Ishikawa (cell line): ENCODE measurements at regions not wholly inside any gene's neighbourhood (a gene's known extent, or its start where the extent isn't known, plus 50 kb on each side); places are given as distances from the start of the nearest gene placed in this dataset.

ENCODE experiments used
- CEBPB ChIP-seq: IDR thresholded peaks from 2 replicates; pipeline ENCODE4 v1.6.1; 2012
- CREB1 ChIP-seq: IDR thresholded peaks from 2 replicates; pipeline ENCODE4 v1.6.1; 2012; ENCODE audit warnings: low read depth
- EGR1 ChIP-seq: IDR thresholded peaks from 2 replicates; pipeline ENCODE4 v1.6.1; 2012
- EP300 ChIP-seq: IDR thresholded peaks from 2 replicates; pipeline ENCODE4 v1.6.1; 2012; ENCODE audit warnings: borderline replicate concordance
- FOXM1 ChIP-seq: IDR thresholded peaks from 2 replicates; pipeline ENCODE4 v1.6.1; 2012; ENCODE audit warnings: low read depth, borderline replicate concordance
- NFIC ChIP-seq: IDR thresholded peaks from 2 replicates; pipeline ENCODE4 v1.6.1; 2012
- RAD21 ChIP-seq: IDR thresholded peaks from 2 replicates; pipeline ENCODE4 v1.6.1; 2012; ENCODE audit warnings: low read depth
- TAF1 ChIP-seq: IDR thresholded peaks from 2 replicates; pipeline ENCODE4 v1.6.1; 2012; ENCODE audit warnings: low read depth, mild to moderate bottlenecking
- TCF12 ChIP-seq: IDR thresholded peaks from 2 replicates; pipeline ENCODE4 v1.6.1; 2012; ENCODE audit warnings: low read depth
- YY1 ChIP-seq: IDR thresholded peaks from 2 replicates; pipeline ENCODE4 v1.6.1; 2012; ENCODE audit warnings: low read depth
- ZBTB7A ChIP-seq: IDR thresholded peaks from 2 replicates; pipeline ENCODE4 v1.6.1; 2012; ENCODE audit warnings: low read depth
- TF ChIP-seq, protein P1 (sequence below): IDR thresholded peaks from 2 replicates; pipeline ENCODE4 v1.6.1; 2012; ENCODE audit warnings: low read depth, mild to moderate bottlenecking
- TF ChIP-seq, protein P2 (sequence below): IDR thresholded peaks from 2 replicates; pipeline ENCODE4 v1.6.1; 2012
- TF ChIP-seq, protein P3 (sequence below): IDR thresholded peaks from 2 replicates; pipeline ENCODE4 v1.6.1; 2012

DNA sequence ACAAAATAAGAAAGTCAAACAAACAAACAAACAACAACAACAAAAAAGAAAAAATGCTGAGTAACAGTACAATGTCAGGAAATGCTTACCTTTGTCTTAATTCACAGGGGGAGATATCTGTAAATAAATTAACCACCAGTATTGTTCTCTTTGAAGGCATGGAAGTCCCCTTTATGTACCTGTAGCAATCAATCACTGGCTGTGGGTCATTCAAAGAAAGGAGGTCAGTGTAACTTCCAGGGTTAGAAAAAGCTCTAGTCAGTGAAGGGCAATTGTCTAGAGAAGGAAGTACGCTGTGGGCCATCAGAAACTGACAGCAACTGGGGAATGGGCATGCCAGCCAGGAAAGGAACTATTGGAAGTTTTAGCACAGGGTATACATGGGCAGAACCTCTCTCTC, 121.5 kb upstream of the LUZP2 start:
- TF ChIP-seq RAD21: no peak
- TF ChIP-seq, protein P1, sequence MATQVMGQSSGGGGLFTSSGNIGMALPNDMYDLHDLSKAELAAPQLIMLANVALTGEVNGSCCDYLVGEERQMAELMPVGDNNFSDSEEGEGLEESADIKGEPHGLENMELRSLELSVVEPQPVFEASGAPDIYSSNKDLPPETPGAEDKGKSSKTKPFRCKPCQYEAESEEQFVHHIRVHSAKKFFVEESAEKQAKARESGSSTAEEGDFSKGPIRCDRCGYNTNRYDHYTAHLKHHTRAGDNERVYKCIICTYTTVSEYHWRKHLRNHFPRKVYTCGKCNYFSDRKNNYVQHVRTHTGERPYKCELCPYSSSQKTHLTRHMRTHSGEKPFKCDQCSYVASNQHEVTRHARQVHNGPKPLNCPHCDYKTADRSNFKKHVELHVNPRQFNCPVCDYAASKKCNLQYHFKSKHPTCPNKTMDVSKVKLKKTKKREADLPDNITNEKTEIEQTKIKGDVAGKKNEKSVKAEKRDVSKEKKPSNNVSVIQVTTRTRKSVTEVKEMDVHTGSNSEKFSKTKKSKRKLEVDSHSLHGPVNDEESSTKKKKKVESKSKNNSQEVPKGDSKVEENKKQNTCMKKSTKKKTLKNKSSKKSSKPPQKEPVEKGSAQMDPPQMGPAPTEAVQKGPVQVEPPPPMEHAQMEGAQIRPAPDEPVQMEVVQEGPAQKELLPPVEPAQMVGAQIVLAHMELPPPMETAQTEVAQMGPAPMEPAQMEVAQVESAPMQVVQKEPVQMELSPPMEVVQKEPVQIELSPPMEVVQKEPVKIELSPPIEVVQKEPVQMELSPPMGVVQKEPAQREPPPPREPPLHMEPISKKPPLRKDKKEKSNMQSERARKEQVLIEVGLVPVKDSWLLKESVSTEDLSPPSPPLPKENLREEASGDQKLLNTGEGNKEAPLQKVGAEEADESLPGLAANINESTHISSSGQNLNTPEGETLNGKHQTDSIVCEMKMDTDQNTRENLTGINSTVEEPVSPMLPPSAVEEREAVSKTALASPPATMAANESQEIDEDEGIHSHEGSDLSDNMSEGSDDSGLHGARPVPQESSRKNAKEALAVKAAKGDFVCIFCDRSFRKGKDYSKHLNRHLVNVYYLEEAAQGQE: no peak
- no peak for TF ChIP-seq YY1
- no peak for TF ChIP-seq TAF1
- TF ChIP-seq EP300: no peak
- TF ChIP-seq CEBPB: no peak
- TF ChIP-seq EGR1: no peak
- TF ChIP-seq, protein P2, sequence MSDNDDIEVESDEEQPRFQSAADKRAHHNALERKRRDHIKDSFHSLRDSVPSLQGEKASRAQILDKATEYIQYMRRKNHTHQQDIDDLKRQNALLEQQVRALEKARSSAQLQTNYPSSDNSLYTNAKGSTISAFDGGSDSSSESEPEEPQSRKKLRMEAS: no peak
- no peak for TF ChIP-seq FOXM1
- no peak for TF ChIP-seq TCF12
- TF ChIP-seq CREB1: no peak
- TF ChIP-seq, protein P3, sequence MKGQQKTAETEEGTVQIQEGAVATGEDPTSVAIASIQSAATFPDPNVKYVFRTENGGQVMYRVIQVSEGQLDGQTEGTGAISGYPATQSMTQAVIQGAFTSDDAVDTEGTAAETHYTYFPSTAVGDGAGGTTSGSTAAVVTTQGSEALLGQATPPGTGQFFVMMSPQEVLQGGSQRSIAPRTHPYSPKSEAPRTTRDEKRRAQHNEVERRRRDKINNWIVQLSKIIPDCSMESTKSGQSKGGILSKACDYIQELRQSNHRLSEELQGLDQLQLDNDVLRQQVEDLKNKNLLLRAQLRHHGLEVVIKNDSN: no peak
- no peak for TF ChIP-seq ZBTB7A
- TF ChIP-seq NFIC: no peak
